ENCODE measurements at regions not wholly inside any gene's neighbourhood (a gene's known extent, or its start where the extent isn't known, plus 50 kb on each side); places are given as distances from the start of the nearest gene placed in this dataset.

DNA sequence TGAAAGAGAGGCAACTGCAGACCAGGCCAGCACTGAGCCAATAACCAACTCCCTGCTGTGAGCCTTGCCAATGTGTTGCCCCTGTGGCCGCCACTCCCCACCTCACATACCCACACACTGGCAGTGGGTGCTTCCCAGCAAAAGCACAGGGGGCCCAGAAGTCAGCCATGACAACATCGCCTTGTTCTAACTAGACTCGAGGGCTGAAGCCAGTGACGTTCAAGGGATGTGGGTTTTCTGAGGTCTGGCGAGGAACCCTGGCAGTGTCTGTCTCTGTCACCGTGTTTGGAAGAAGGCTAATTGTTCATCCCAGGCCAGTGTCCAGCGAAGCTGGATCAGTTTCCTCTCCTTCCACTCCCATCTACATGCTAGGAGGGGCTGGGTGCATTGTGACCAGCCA lies 311.8 kb upstream of the AMIGO2 start:
- DNase-seq (ENCODE audit: low read depth, low spot score) (no peak), FAIRE-seq (no peak), ATAC-seq (peak; percentile 65)
- no peaks in the 10 kb centered on the region for H3K79me2 ChIP-seq (ENCODE audit: control insufficient read depth, insufficient read depth, low read length)
- intact Hi-C loops (cut with micrococcal nuclease; ENCODE audit: unreplicated experiment) (no loop called here), in situ Hi-C loops (cut with MboI) (no loop called here)
- no peaks in the 10 kb centered on the region for H3K4me1 ChIP-seq (ENCODE audit: control insufficient read depth, insufficient read depth, low read length)
- no peaks in the 10 kb centered on the region for H4K20me1 ChIP-seq (ENCODE audit: control insufficient read depth, insufficient read depth)
- H3K27ac ChIP-seq (ENCODE audit: control insufficient read depth, insufficient read depth) = no peak overlapping the region
- SMC1A ChIA-PET (ENCODE audit: uncharacterized antibody, unreplicated experiment) = interaction anchor here (0.5 to 1.0 kb wide), 3 partner anchors 10 to 184 kb away, joined by 3 read pairs; no protein-coding TSS in a partner anchor
- H3K4me3 ChIP-seq = no peak overlapping the region
- POLR2A ChIA-PET = interaction anchor here (0.6 kb wide), 1 partner anchor 171 kb away, joined by 8 read pairs; no protein-coding TSS in a partner anchor
- 33% methylated on average over 7 of the region's 7 CpGs for WGBS (ENCODE audit: insufficient coverage, insufficient replicate concordance, low lambda C conversion rate, missing lambda C conversion rate)
- no TSS peak for BruUV-seq (replicated peaks)
- no peak overlapping the region for H3K4me2 ChIP-seq (ENCODE audit: control insufficient read depth, insufficient read depth)
- TF ChIP-seq ZBTB4 (CRISPR knock-in tag; IDR thresholded peaks at IDR 0.05) (no peak), STAT3 (IDR thresholded peaks at IDR 0.05; ENCODE audit: low read depth, low read length) (no peak), RFX5 (IDR thresholded peaks at IDR 0.05; ENCODE audit: low read depth, low read length) (no peak), SIN3A (IDR thresholded peaks at IDR 0.05; ENCODE audit: low read depth, low read length) (no peak), CBX3 (IDR thresholded peaks at IDR 0.05; ENCODE audit: borderline replicate concordance, low read depth) (no peak), EP300 (IDR thresholded peaks at IDR 0.05; ENCODE audit: borderline replicate concordance in 1 of 2, control insufficient read depth in 1 of 2, low read depth in 2 of 2, low read length in 2 of 2) (no peak), CHD1 (IDR thresholded peaks at IDR 0.05; ENCODE audit: low read depth, low read length) (no peak), BRCA1 (IDR thresholded peaks at IDR 0.05; ENCODE audit: low read depth, low read length) (no peak), SP1 (IDR thresholded peaks at IDR 0.05; ENCODE audit: low read depth, low read length) (no peak), MTA3 (IDR thresholded peaks at IDR 0.05; ENCODE audit: borderline replicate concordance, low read length) (no peak), JUNB (IDR thresholded peaks at IDR 0.05) (no peak), HCFC1 (IDR thresholded peaks at IDR 0.05; ENCODE audit: low read length) (no peak), CHD4 (IDR thresholded peaks at IDR 0.05) (no peak), CTCF (IDR thresholded peaks at IDR 0.05 in 2 of 3, conservative IDR thresholded peaks at IDR 0.05 in 1 of 3; ENCODE audit: control insufficient read depth in 2 of 3, extremely low read depth in 1 of 3, insufficient read depth in 1 of 3, low read depth in 3 of 3, low read length in 3 of 3) (no peak), IRF4 (IDR thresholded peaks at IDR 0.05; ENCODE audit: low read depth, low read length) (no peak), EZH2 (IDR thresholded peaks at IDR 0.05; ENCODE audit: borderline replicate concordance, control insufficient read depth, low read depth, low read length) (no peak), NFXL1 (IDR thresholded peaks at IDR 0.05; ENCODE audit: borderline replicate concordance) (no peak), CBFB (IDR thresholded peaks at IDR 0.05; ENCODE audit: low read depth) (no peak)
- TF ChIP-seq, protein P1, sequence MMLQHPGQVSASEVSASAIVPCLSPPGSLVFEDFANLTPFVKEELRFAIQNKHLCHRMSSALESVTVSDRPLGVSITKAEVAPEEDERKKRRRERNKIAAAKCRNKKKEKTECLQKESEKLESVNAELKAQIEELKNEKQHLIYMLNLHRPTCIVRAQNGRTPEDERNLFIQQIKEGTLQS (IDR thresholded peaks at IDR 0.05; ENCODE audit: borderline replicate concordance, extremely low read depth, low read depth, low read length) = no peak
- no peak overlapping the region for H2AFZ ChIP-seq (ENCODE audit: control insufficient read depth, low read depth, low read length)
- no peak overlapping the region for H3K9ac ChIP-seq (ENCODE audit: control insufficient read depth, insufficient read depth, low read length)
- CTCF ChIA-PET = interaction anchor here (1.6 kb wide), 1 partner anchor 11 kb away, joined by 5 read pairs; no protein-coding TSS in a partner anchor
- H3K9me3 ChIP-seq (replicated peaks; ENCODE audit: control insufficient read depth, insufficient read depth, low read length) = no peaks in the 10 kb centered on the region; the same call in 2 of the 3 replicates
- no peaks in the 10 kb centered on the region for H3K27me3 ChIP-seq (replicated peaks in 1 of 2; ENCODE audit: control insufficient read depth in 2 of 2, insufficient read depth in 2 of 2, low read length in 1 of 2)
- RAD21 ChIA-PET (ENCODE audit: unreplicated experiment) = no interaction called here
- H3K36me3 ChIP-seq (ENCODE audit: control insufficient read depth in 2 of 2, insufficient read depth in 2 of 2, low read length in 1 of 2) = no peaks in the 10 kb centered on the region

Measured in GM12878 (cell line).